GM23248 (cell line): ENCODE measurements at regions not wholly inside any gene's neighbourhood (a gene's known extent, or its start where the extent isn't known, plus 50 kb on each side); places are given as distances from the start of the nearest gene placed in this dataset.
"Not testable (repeated sequence)": the region's sequence is repeated elsewhere in the genome, so short reads cannot be mapped to it uniquely, and the experiment has no call there.

Source experiments
- DNase-seq: peaks from one replicate; pipeline ENCODE4 v3.0.0-alpha.2; 2015
- H2AFZ ChIP-seq: fragments of 200-600 bp; sonication (generic); 2 replicates; pipeline ENCODE4 v1.6.1; 2016; ENCODE audit warnings: antibody characterized with exemption
- H3F3A ChIP-seq: fragments of 200-600 bp; sonication (generic); 2 replicates; pipeline ENCODE4 v1.6.1; 2016; ENCODE audit warnings: mild to moderate bottlenecking, antibody characterized with exemption, mixed run types; ENCODE audit not compliant: insufficient read depth
- H3K27ac ChIP-seq: fragments of 200-600 bp; sonication (generic); 2 replicates; pipeline ENCODE4 v1.5.1; 2016; ENCODE audit warnings: mild to moderate bottlenecking
- H3K27me3 ChIP-seq: fragments of 200-600 bp; sonication (generic); replicated peaks from 2 replicates; pipeline ENCODE4 v1.6.1; 2016; ENCODE audit warnings: mild to moderate bottlenecking; ENCODE audit not compliant: insufficient read depth
- H3K36me3 ChIP-seq: fragments of 200-600 bp; sonication (generic); 2 replicates; pipeline ENCODE4 v1.6.1; 2016; ENCODE audit warnings: low read depth, mild to moderate bottlenecking
- H3K4me1 ChIP-seq: fragments of 200-600 bp; sonication (generic); 2 replicates; pipeline ENCODE4 v1.6.1; 2016; ENCODE audit warnings: mild to moderate bottlenecking; ENCODE audit not compliant: insufficient read depth
- H3K4me2 ChIP-seq: fragments of 200-600 bp; sonication (generic); one replicate; pipeline ENCODE4 v1.6.1; 2016; ENCODE audit warnings: mild to moderate bottlenecking; ENCODE audit not compliant: unreplicated experiment
- H3K4me3 ChIP-seq: fragments of 200-600 bp; sonication (generic); 2 replicates; pipeline ENCODE4 v1.5.1; 2016; ENCODE audit warnings: mild to moderate bottlenecking
- H3K79me2 ChIP-seq: fragments of 200-600 bp; sonication (generic); 2 replicates; pipeline ENCODE4 v1.6.1; 2016; ENCODE audit warnings: mild to moderate bottlenecking; ENCODE audit not compliant: insufficient read depth
- H3K9ac ChIP-seq: fragments of 200-600 bp; sonication (generic); 2 replicates; pipeline ENCODE4 v1.6.1; 2016; ENCODE audit warnings: mild to moderate bottlenecking
- H3K9me2 ChIP-seq: fragments of 200-600 bp; sonication (generic); 2 replicates; pipeline ENCODE4 v1.6.1; 2016; ENCODE audit warnings: mixed run types, mild to moderate bottlenecking, moderate library complexity; ENCODE audit not compliant: insufficient read depth
- H3K9me3 ChIP-seq: fragments of 200-600 bp; sonication (generic); one replicate; pipeline ENCODE4 v1.6.1; 2017; ENCODE audit warnings: low read depth
- H4K20me1 ChIP-seq: fragments of 200-600 bp; sonication (generic); 2 replicates; pipeline ENCODE4 v1.6.0; 2016; ENCODE audit not compliant: insufficient read depth
- EZH2 ChIP-seq: fragments of 200-600 bp; sonication (generic); IDR thresholded peaks from 2 replicates; pipeline ENCODE4 v1.6.1; 2018; ENCODE audit warnings: antibody characterized with exemption, mild to moderate bottlenecking; ENCODE audit not compliant: insufficient read depth, poor library complexity, severe bottlenecking
- EZH2phosphoT487 ChIP-seq: fragments of 200-600 bp; sonication (generic); IDR thresholded peaks from 2 replicates; pipeline ENCODE4 v1.6.1; 2018; ENCODE audit warnings: antibody characterized with exemption, moderate library complexity, mild to moderate bottlenecking, low read depth; ENCODE audit not compliant: insufficient read depth
- WGBS, 2 experiments: methylation state at CpG; one replicate each; pipeline ENCODE4 v1.1.6; 2015 to 2017; ENCODE audit warnings: low lambda C conversion rate in 2 of 2, low coverage in 1 of 2; ENCODE audit errors: missing lambda C conversion rate in 2 of 2; 5-methylcytosine and 5-hydroxymethylcytosine counted together
- in situ Hi-C: fragments of 300-500 bp; cut with MboI; formaldehyde crosslinking; loops from 2 replicates; pipeline ENCODE4 v1.15.0; 2020

GRCh38 chr12:83461336-83461935, 774.7 kb downstream of the TMTC2 start:
- TF ChIP-seq EZH2: no peak
- no peak for TF ChIP-seq EZH2phosphoT487

GRCh38 chr12:83451189-83451588, 764.5 kb downstream of the TMTC2 start:
- in situ Hi-C loops: no loop called here
- no peak overlapping the region for H3K4me2 ChIP-seq
- H3K79me2 ChIP-seq: no peaks in the 10 kb centered on the region
- H3K27ac ChIP-seq: no peak overlapping the region
- no peaks in the 10 kb centered on the region for H3K9me2 ChIP-seq
- no peaks in the 10 kb centered on the region for H3K9me3 ChIP-seq
- no peak overlapping the region for H3K4me3 ChIP-seq
- H3K4me1 ChIP-seq: no peaks in the 10 kb centered on the region
- WGBS, 2 experiments: 60 to 75% methylated on average over 2 of the region's 2 CpGs
- no peaks in the 10 kb centered on the region for H4K20me1 ChIP-seq
- TF ChIP-seq EZH2: no peak
- TF ChIP-seq EZH2phosphoT487: no peak
- H3K27me3 ChIP-seq: no peaks in the 10 kb centered on the region
- H2AFZ ChIP-seq: no peak overlapping the region
- no peaks in the 10 kb centered on the region for H3K36me3 ChIP-seq
- no peak overlapping the region for H3K9ac ChIP-seq
- H3F3A ChIP-seq: no peaks in the 10 kb centered on the region
- DNase-seq: no peak

More at GRCh38 chr12:83461336-83461935, 774.7 kb downstream of the TMTC2 start:
- no peaks in the 10 kb centered on the region for H3K4me1 ChIP-seq
- H3F3A ChIP-seq: no peaks in the 10 kb centered on the region
- peak overlapping the region; percentile 7 for H3K4me2 ChIP-seq
- H3K27ac ChIP-seq: no peak overlapping the region
- H3K79me2 ChIP-seq: no peaks in the 10 kb centered on the region
- no peak overlapping the region for H2AFZ ChIP-seq
- no peak overlapping the region for H3K9ac ChIP-seq
- no peak overlapping the region for H3K4me3 ChIP-seq
- H3K36me3 ChIP-seq: no peaks in the 10 kb centered on the region
- DNase-seq: peak; percentile 40
- no peaks in the 10 kb centered on the region for H3K9me3 ChIP-seq
- WGBS, 2 experiments: 25 to 36% methylated on average over 3 of the region's 3 CpGs
- no peaks in the 10 kb centered on the region for H3K27me3 ChIP-seq
- H4K20me1 ChIP-seq: no peaks in the 10 kb centered on the region
- no peaks in the 10 kb centered on the region for H3K9me2 ChIP-seq
- in situ Hi-C loops: no loop called here

- Histone ChIP-seq H3K4me1 (no peaks in the 10 kb centered on the region), H3F3A (no peaks in the 10 kb centered on the region), H3K79me2 (no peaks in the 10 kb centered on the region), H3K4me3 (no peak overlapping the region), H2AFZ (no peak overlapping the region), H3K4me2 (no peak overlapping the region), H3K27me3 (no peaks in the 10 kb centered on the region), H3K36me3 (no peaks in the 10 kb centered on the region), H3K9me2 (no peaks in the 10 kb centered on the region), H3K9ac (no peak overlapping the region), H3K27ac (no peak overlapping the region), H3K9me3 (no peaks in the 10 kb centered on the region), H4K20me1 (no peaks in the 10 kb centered on the region)
- peak; percentile 2 for DNase-seq
- TF ChIP-seq EZH2phosphoT487 (no peak), EZH2 (no peak)
- WGBS, 2 experiments: 0% methylated on average over 1 of the region's 1 CpG
- in situ Hi-C loops: no loop called here
Observed at GRCh38 chr12:83434600-83434999, 747.9 kb downstream of the TMTC2 start.

GRCh38 chr12:83432176-83432719, 745.5 kb downstream of the TMTC2 start:
- H3K79me2 ChIP-seq: no peaks in the 10 kb centered on the region
- WGBS, 2 experiments: 74 to 85% methylated on average over 3 of the region's 3 CpGs

GRCh38 chr12:83427586-83428136, 741.0 kb downstream of the TMTC2 start:
- DNase-seq, H3K4me1 ChIP-seq, H3K27me3 ChIP-seq, H3K9me3 ChIP-seq, H3K9ac ChIP-seq, H4K20me1 ChIP-seq, H3K79me2 ChIP-seq, H3K36me3 ChIP-seq, H3K4me3 ChIP-seq, H3K27ac ChIP-seq, H3K9me2 ChIP-seq, H2AFZ ChIP-seq, H3F3A ChIP-seq, in situ Hi-C loops, H3K4me2 ChIP-seq: not testable (repeated sequence)
- 30 to 36% methylated on average over 2 of the region's 2 CpGs for WGBS, 2 experiments

More at GRCh38 chr12:83432176-83432719, 745.5 kb downstream of the TMTC2 start:
- Histone ChIP-seq H3K9me2 (no peaks in the 10 kb centered on the region), H2AFZ (no peak overlapping the region), H3K4me1 (no peaks in the 10 kb centered on the region), H3K9me3 (no peaks in the 10 kb centered on the region), H3K9ac (no peak overlapping the region), H3K27ac (no peak overlapping the region), H3K4me3 (no peak overlapping the region), H4K20me1 (no peaks in the 10 kb centered on the region), H3K27me3 (no peaks in the 10 kb centered on the region), H3K36me3 (no peaks in the 10 kb centered on the region), H3K4me2 (no peak overlapping the region), H3F3A (no peaks in the 10 kb centered on the region)
- in situ Hi-C loops: no loop called here
- no peak for TF ChIP-seq EZH2phosphoT487
- no peak for TF ChIP-seq EZH2
- no peak for DNase-seq
